ENCODE measurements at regions not wholly inside any gene's neighbourhood (a gene's known extent, or its start where the extent isn't known, plus 50 kb on each side); places are given as distances from the start of the nearest gene placed in this dataset.
"Not testable (repeated sequence)": the region's sequence is repeated elsewhere in the genome, so short reads cannot be mapped to it uniquely, and the experiment has no call there.

- no peak overlapping the region for H3K27ac Mint-ChIP-seq
- H3K36me3 Mint-ChIP-seq: no peaks in the 10 kb centered on the region
- no peaks in the 10 kb centered on the region for H3K27me3 Mint-ChIP-seq
- H3K4me3 Mint-ChIP-seq: no peak overlapping the region
- H3K9me3 Mint-ChIP-seq: peaks cover 3% of the 10 kb centered on the region
- ATAC-seq (ENCODE audit: low read depth) (no peak), DNase-seq (ENCODE audit: low spot score in 2 of 2) (no peak)
- peaks cover 4% of the 10 kb centered on the region for H3K4me1 Mint-ChIP-seq
These were observed 99.9 kb upstream of the SLC24A4 start for GRCh38 chr14:92223025-92223424.

- Mint-ChIP-seq H3K27me3 (peaks cover 2% of the 10 kb centered on the region), H3K36me3 (no peaks in the 10 kb centered on the region), H3K4me1 (peaks cover 4% of the 10 kb centered on the region), H3K27ac (no peak overlapping the region), H3K4me3 (no peak overlapping the region), H3K9me3 (no peaks in the 10 kb centered on the region)
- DNase-seq (ENCODE audit: low spot score in 2 of 2): no peak
- no peak for ATAC-seq (ENCODE audit: low read depth)
These were observed 98.5 kb upstream of the SLC24A4 start for GRCh38 chr14:92224358-92224954.

GRCh38 chr14:92225731-92226130, 97.2 kb upstream of the SLC24A4 start:
- H3K27ac Mint-ChIP-seq: no peak overlapping the region
- no peaks in the 10 kb centered on the region for H3K36me3 Mint-ChIP-seq
- DNase-seq (ENCODE audit: low spot score in 2 of 2): no peak
- peaks cover 4% of the 10 kb centered on the region for H3K4me1 Mint-ChIP-seq
- H3K27me3 Mint-ChIP-seq: peaks cover 2% of the 10 kb centered on the region
- H3K9me3 Mint-ChIP-seq: no peaks in the 10 kb centered on the region
- ATAC-seq (ENCODE audit: low read depth): no peak
- H3K4me3 Mint-ChIP-seq: no peak overlapping the region

GRCh38 chr14:92226166-92226565, 96.8 kb upstream of the SLC24A4 start:
- not testable (repeated sequence) for DNase-seq (ENCODE audit: low spot score in 2 of 2); H3K27ac Mint-ChIP-seq; ATAC-seq (ENCODE audit: low read depth); H3K4me3 Mint-ChIP-seq; H3K9me3 Mint-ChIP-seq; H3K36me3 Mint-ChIP-seq; H3K4me1 Mint-ChIP-seq; H3K27me3 Mint-ChIP-seq

GRCh38 chr14:92236243-92236900, 86.6 kb upstream of the SLC24A4 start:
- ATAC-seq (ENCODE audit: low read depth): no peak
- no peaks in the 10 kb centered on the region for H3K36me3 Mint-ChIP-seq
- H3K9me3 Mint-ChIP-seq: peaks cover 2% of the 10 kb centered on the region
- no peak overlapping the region for H3K4me3 Mint-ChIP-seq
- H3K27me3 Mint-ChIP-seq: peaks cover 20% of the 10 kb centered on the region
- H3K4me1 Mint-ChIP-seq: no peaks in the 10 kb centered on the region
- H3K27ac Mint-ChIP-seq: no peak overlapping the region
- DNase-seq (ENCODE audit: low spot score in 2 of 2): no peak

- Mint-ChIP-seq H3K9me3 (peaks cover 13% of the 10 kb centered on the region), H3K36me3 (no peaks in the 10 kb centered on the region), H3K27ac (no peak overlapping the region), H3K27me3 (peaks cover 5% of the 10 kb centered on the region), H3K4me3 (no peak overlapping the region), H3K4me1 (no peaks in the 10 kb centered on the region)
- DNase-seq (ENCODE audit: low spot score in 2 of 2): no peak
- ATAC-seq (ENCODE audit: low read depth): no peak
These were observed 82.3 kb upstream of the SLC24A4 start for GRCh38 chr14:92240658-92241057.

GRCh38 chr14:92241966-92242595, 80.9 kb upstream of the SLC24A4 start:
- H3K27ac Mint-ChIP-seq: no peak overlapping the region
- DNase-seq (ENCODE audit: low spot score in 2 of 2) (no peak), ATAC-seq (ENCODE audit: low read depth) (no peak)
- no peaks in the 10 kb centered on the region for H3K36me3 Mint-ChIP-seq
- H3K4me1 Mint-ChIP-seq: no peaks in the 10 kb centered on the region
- no peak overlapping the region for H3K4me3 Mint-ChIP-seq
- H3K27me3 Mint-ChIP-seq: peaks cover 5% of the 10 kb centered on the region
- peaks cover 15% of the 10 kb centered on the region for H3K9me3 Mint-ChIP-seq

GRCh38 chr14:92244805-92245204, 78.2 kb upstream of the SLC24A4 start:
- peaks cover 12% of the 10 kb centered on the region for H3K27me3 Mint-ChIP-seq
- peaks cover 15% of the 10 kb centered on the region for H3K9me3 Mint-ChIP-seq
- H3K4me1 Mint-ChIP-seq: no peaks in the 10 kb centered on the region
- DNase-seq (ENCODE audit: low spot score in 2 of 2) (no peak), ATAC-seq (ENCODE audit: low read depth) (no peak)
- no peaks in the 10 kb centered on the region for H3K36me3 Mint-ChIP-seq
- no peak overlapping the region for H3K27ac Mint-ChIP-seq
- no peak overlapping the region for H3K4me3 Mint-ChIP-seq

- Mint-ChIP-seq H3K27me3 (peaks cover 17% of the 10 kb centered on the region), H3K27ac (no peak overlapping the region), H3K36me3 (no peaks in the 10 kb centered on the region), H3K9me3 (peaks cover 15% of the 10 kb centered on the region), H3K4me1 (no peaks in the 10 kb centered on the region), H3K4me3 (no peak overlapping the region)
- ATAC-seq (ENCODE audit: low read depth) (no peak), DNase-seq (ENCODE audit: low spot score in 2 of 2) (no peak)
These were observed 75.6 kb upstream of the SLC24A4 start for GRCh38 chr14:92247341-92247740.

- Mint-ChIP-seq H3K4me1 (no peaks in the 10 kb centered on the region), H3K36me3 (no peaks in the 10 kb centered on the region), H3K4me3 (no peak overlapping the region), H3K27me3 (peaks cover 21% of the 10 kb centered on the region), H3K9me3 (peaks cover 15% of the 10 kb centered on the region), H3K27ac (no peak overlapping the region)
- no peak for DNase-seq (ENCODE audit: low spot score in 2 of 2)
- ATAC-seq (ENCODE audit: low read depth): no peak
These were observed 75.0 kb upstream of the SLC24A4 start for GRCh38 chr14:92247947-92248346.

- DNase-seq (ENCODE audit: low spot score in 2 of 2) (no peak), ATAC-seq (ENCODE audit: low read depth) (no peak)
- H3K27me3 Mint-ChIP-seq: peaks cover 22% of the 10 kb centered on the region
- H3K27ac Mint-ChIP-seq: no peak overlapping the region
- peaks cover 11% of the 10 kb centered on the region for H3K9me3 Mint-ChIP-seq
- peaks cover 2% of the 10 kb centered on the region for H3K4me1 Mint-ChIP-seq
- H3K4me3 Mint-ChIP-seq: no peak overlapping the region
- no peaks in the 10 kb centered on the region for H3K36me3 Mint-ChIP-seq
These were observed 74.3 kb upstream of the SLC24A4 start for GRCh38 chr14:92248696-92249095.

- not testable (repeated sequence) for H3K27ac Mint-ChIP-seq; DNase-seq (ENCODE audit: low spot score in 2 of 2); H3K4me3 Mint-ChIP-seq; H3K9me3 Mint-ChIP-seq; H3K4me1 Mint-ChIP-seq; ATAC-seq (ENCODE audit: low read depth); H3K36me3 Mint-ChIP-seq
- H3K27me3 Mint-ChIP-seq: peaks cover 27% of the 10 kb centered on the region
These were observed 72.6 kb upstream of the SLC24A4 start for GRCh38 chr14:92250366-92250765.

GRCh38 chr14:92252323-92252722, 70.6 kb upstream of the SLC24A4 start:
- Mint-ChIP-seq H3K36me3 (no peaks in the 10 kb centered on the region), H3K9me3 (no peaks in the 10 kb centered on the region), H3K27me3 (peaks cover 30% of the 10 kb centered on the region), H3K4me1 (peaks cover 5% of the 10 kb centered on the region), H3K27ac (no peak overlapping the region), H3K4me3 (no peak overlapping the region)
- ATAC-seq (ENCODE audit: low read depth) (no peak), DNase-seq (ENCODE audit: low spot score in 2 of 2) (no peak)

- no peak for DNase-seq (ENCODE audit: low spot score in 2 of 2)
- no peak for ATAC-seq (ENCODE audit: low read depth)
- H3K27ac Mint-ChIP-seq: no peak overlapping the region
- no peaks in the 10 kb centered on the region for H3K9me3 Mint-ChIP-seq
- peaks cover 5% of the 10 kb centered on the region for H3K4me1 Mint-ChIP-seq
- peaks cover 27% of the 10 kb centered on the region for H3K27me3 Mint-ChIP-seq
- no peaks in the 10 kb centered on the region for H3K36me3 Mint-ChIP-seq
- H3K4me3 Mint-ChIP-seq: no peak overlapping the region
These were observed 69.5 kb upstream of the SLC24A4 start for GRCh38 chr14:92253381-92253894.

Measured in memory B cell (primary cell).